Erythroblast (primary cell): ENCODE measurements at regions not wholly inside any gene's neighbourhood (a gene's known extent, or its start where the extent isn't known, plus 50 kb on each side); places are given as distances from the start of the nearest gene placed in this dataset.

Source experiments
- GATA1 ChIP-seq: IDR thresholded peaks from 2 replicates; pipeline ENCODE4 v1.6.1; 2011; ENCODE audit warnings: low read depth, mild to moderate bottlenecking, control low read depth, low read length, moderate library complexity
- POLR2A ChIP-seq: IDR thresholded peaks from 2 replicates; pipeline ENCODE4 v1.6.1; 2011; ENCODE audit warnings: mild to moderate bottlenecking, low read length

DNA sequence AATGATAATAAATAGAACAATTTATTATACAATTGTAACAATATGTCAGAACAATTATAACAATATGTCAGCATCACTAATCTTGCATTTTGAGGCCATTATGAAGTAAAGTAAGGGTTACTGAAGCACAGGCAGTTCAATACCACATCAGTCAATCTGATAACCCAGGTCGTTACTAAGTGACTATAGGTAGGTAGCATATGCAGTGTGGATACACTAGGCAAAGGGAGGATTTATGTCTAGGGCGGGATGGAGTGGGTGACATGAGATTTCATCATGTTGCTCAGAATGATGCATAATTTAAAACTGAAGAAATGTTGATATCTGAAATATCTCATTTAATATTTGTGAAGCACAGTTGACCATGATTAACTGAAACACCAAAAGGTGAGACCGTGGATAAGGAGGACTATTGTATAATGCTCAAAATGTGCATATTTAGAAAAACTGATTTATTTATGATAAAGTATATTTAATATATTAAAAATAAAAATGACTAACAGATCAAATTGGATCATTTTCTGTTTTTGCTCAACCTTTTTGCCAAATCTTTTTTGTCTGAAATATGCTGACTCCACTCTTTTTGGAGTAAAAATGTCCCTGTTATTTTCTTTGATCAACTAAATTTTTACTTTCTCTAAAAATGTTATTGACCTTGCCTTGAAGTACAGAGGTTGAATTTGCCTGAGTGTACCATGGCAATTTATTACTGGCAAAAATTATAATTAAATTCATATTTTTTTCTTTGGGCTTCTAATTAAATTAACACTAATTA, 1189.4 kb upstream of the USP15 start:
- no peak for TF ChIP-seq POLR2A
- no peak for TF ChIP-seq GATA1
